Stimulated activated CD4-positive, alpha-beta T cell treated with anti-CD3 and anti-CD28 coated beads, Interleukin-12 subunit alpha, Interleukin-12 subunit beta, amount 100 ng/mL, for 4 hours (primary cell): ENCODE measurements at regions not wholly inside any gene's neighbourhood (a gene's known extent, or its start where the extent isn't known, plus 50 kb on each side); places are given as distances from the start of the nearest gene placed in this dataset.
"Not testable (repeated sequence)": the region's sequence is repeated elsewhere in the genome, so short reads cannot be mapped to it uniquely, and the experiment has no call there.

Experiments used
- DNase-seq: peaks from one replicate; pipeline ENCODE4 v3.0.0-alpha.2; 2020

GRCh38 chr5:163569284-163569683 is 63.9 kb downstream of the MAT2B start:
- no peak for DNase-seq

GRCh38 chr5:163571744-163572143 is 66.3 kb downstream of the MAT2B start:
- DNase-seq, result no peak

GRCh38 chr5:163574472-163575440 is 69.3 kb downstream of the MAT2B start:
- no peak for DNase-seq

- DNase-seq, result no peak
Measured at GRCh38 chr5:163578652-163579051, 73.2 kb downstream of the MAT2B start.

- DNase-seq, result no peak
Measured at GRCh38 chr5:163579729-163580128, 74.3 kb downstream of the MAT2B start.

- no peak for DNase-seq
Measured at GRCh38 chr5:163580516-163580915, 75.1 kb downstream of the MAT2B start.

- DNase-seq, result not testable (repeated sequence)
Measured at GRCh38 chr5:163583491-163584153, 78.2 kb downstream of the MAT2B start.

GRCh38 chr5:163585206-163585605 is 79.8 kb downstream of the MAT2B start:
- DNase-seq, result no peak

GRCh38 chr5:163586531-163586956 is 81.1 kb downstream of the MAT2B start:
- no peak for DNase-seq

- no peak for DNase-seq
Measured at GRCh38 chr5:163594951-163595350, 89.5 kb downstream of the MAT2B start.

- DNase-seq, result no peak
Measured at GRCh38 chr5:163595932-163596607, 90.7 kb downstream of the MAT2B start.

GRCh38 chr5:163596608-163597315 is 91.3 kb downstream of the MAT2B start:
- DNase-seq, result no peak

GRCh38 chr5:163604013-163604412 is 98.6 kb downstream of the MAT2B start:
- no peak for DNase-seq

- no peak for DNase-seq
Measured at GRCh38 chr5:163607256-163607655, 101.8 kb downstream of the MAT2B start.

GRCh38 chr5:163608621-163609020 is 103.2 kb downstream of the MAT2B start:
- DNase-seq, result no peak

- DNase-seq, result no peak
Measured at GRCh38 chr5:163609910-163610309, 104.5 kb downstream of the MAT2B start.

GRCh38 chr5:163612358-163613149 is 107.1 kb downstream of the MAT2B start:
- DNase-seq, result no peak

- DNase-seq, result no peak
Measured at GRCh38 chr5:163613150-163613442, 107.7 kb downstream of the MAT2B start.

- DNase-seq, result no peak
Measured at GRCh38 chr5:163614787-163615186, 109.4 kb downstream of the MAT2B start.

- no peak for DNase-seq
Measured at GRCh38 chr5:163619273-163619934, 114.0 kb downstream of the MAT2B start.

GRCh38 chr5:163619951-163620350 is 114.5 kb downstream of the MAT2B start:
- DNase-seq, result no peak

- DNase-seq, result no peak
Measured at GRCh38 chr5:163622799-163623198, 117.4 kb downstream of the MAT2B start.
